H9 (cell line): ENCODE measurements at regions not wholly inside any gene's neighbourhood (a gene's known extent, or its start where the extent isn't known, plus 50 kb on each side); places are given as distances from the start of the nearest gene placed in this dataset.

Experiments
- DNase-seq: peaks from one replicate; pipeline ENCODE4 v3.0.0-alpha.2; 2017
- H2AFZ ChIP-seq: one replicate; pipeline ENCODE4 v1.6.1; 2013; ENCODE audit warnings: mild to moderate bottlenecking, low read length, control low read depth, moderate library complexity
- H2AK5ac ChIP-seq: 2 replicates; pipeline ENCODE4 v1.6.1; 2013; ENCODE audit warnings: low read length, control low read depth, mixed read lengths; ENCODE audit not compliant: insufficient read length
- H2BK120ac ChIP-seq: one replicate; pipeline ENCODE4 v1.6.1; 2013; ENCODE audit warnings: low read depth, mild to moderate bottlenecking, low read length, control low read depth, inconsistent platforms; ENCODE audit not compliant: poor library complexity, severe bottlenecking
- H2BK12ac ChIP-seq: 2 replicates; pipeline ENCODE4 v1.6.1; 2013; ENCODE audit warnings: low read length, control low read depth, mixed read lengths, low read depth; ENCODE audit not compliant: insufficient read length
- H2BK15ac ChIP-seq: 2 replicates; pipeline ENCODE4 v1.6.1; 2013; ENCODE audit warnings: low read depth, low read length, control low read depth
- H2BK20ac ChIP-seq: one replicate; pipeline ENCODE4 v1.6.1; 2013; ENCODE audit warnings: low read depth, mild to moderate bottlenecking, low read length, control low read depth, inconsistent platforms; ENCODE audit not compliant: poor library complexity, severe bottlenecking
- H2BK5ac ChIP-seq: 2 replicates; pipeline ENCODE4 v1.6.1; 2013; ENCODE audit warnings: low read length, control low read depth, mixed read lengths; ENCODE audit not compliant: insufficient read length
- H3K14ac ChIP-seq: 2 replicates; pipeline ENCODE4 v1.6.1; 2013; ENCODE audit warnings: low read length, control low read depth; ENCODE audit not compliant: insufficient read depth
- H3K18ac ChIP-seq: 2 replicates; pipeline ENCODE4 v1.6.1; 2013; ENCODE audit warnings: low read depth, mild to moderate bottlenecking, mixed read lengths, low read length, control low read depth; ENCODE audit not compliant: insufficient read length
- H3K23ac ChIP-seq: 2 replicates; pipeline ENCODE4 v1.6.1; 2013; ENCODE audit warnings: low read length, control low read depth, mixed read lengths, low read depth; ENCODE audit not compliant: insufficient read length
- H3K23me2 ChIP-seq: 2 replicates; pipeline ENCODE4 v1.6.1; 2013; ENCODE audit warnings: low read depth, mild to moderate bottlenecking, mixed read lengths, low read length, control low read depth; ENCODE audit not compliant: insufficient read length, poor library complexity, severe bottlenecking
- H3K27ac ChIP-seq: 2 replicates; pipeline ENCODE4 v1.5.1; 2013; ENCODE audit warnings: low read length, control low read depth, mixed read lengths, low read depth; ENCODE audit not compliant: insufficient read length
- H3K27me3 ChIP-seq: 2 replicates; pipeline ENCODE4 v1.6.1; 2013; ENCODE audit warnings: low read length, control low read depth, inconsistent platforms; ENCODE audit not compliant: insufficient read depth
- H3K4ac ChIP-seq: 2 replicates; pipeline ENCODE4 v1.6.1; 2013; ENCODE audit warnings: low read depth, mild to moderate bottlenecking, control low read depth, inconsistent platforms, low read length, moderate library complexity
- H3K4me1 ChIP-seq: 2 replicates; pipeline ENCODE4 v1.6.1; 2013; ENCODE audit warnings: low read length, control low read depth, inconsistent platforms; ENCODE audit not compliant: insufficient read depth
- H3K4me2 ChIP-seq: 2 replicates; pipeline ENCODE4 v1.6.1; 2013; ENCODE audit warnings: low read length, control low read depth, mixed read lengths; ENCODE audit not compliant: insufficient read length, insufficient read depth
- H3K56ac ChIP-seq: 2 replicates; pipeline ENCODE4 v1.6.1; 2013; ENCODE audit warnings: low read depth, mild to moderate bottlenecking, mixed read lengths, low read length, control low read depth; ENCODE audit not compliant: insufficient read length
- H3K79me1 ChIP-seq: 2 replicates; pipeline ENCODE4 v1.6.1; 2013; ENCODE audit warnings: low read depth, mild to moderate bottlenecking, moderate library complexity, low read length, control low read depth, inconsistent platforms; ENCODE audit not compliant: insufficient read depth, poor library complexity, severe bottlenecking
- H3K79me2 ChIP-seq: 2 replicates; pipeline ENCODE4 v1.6.1; 2013; ENCODE audit warnings: low read length, control low read depth, inconsistent platforms; ENCODE audit not compliant: insufficient read depth
- H3K9ac ChIP-seq: 2 replicates; pipeline ENCODE4 v1.6.1; 2013; ENCODE audit warnings: low read length, control low read depth, mixed read lengths; ENCODE audit not compliant: insufficient read length; ENCODE audit errors: extremely low read depth
- H3K9me3 ChIP-seq: one replicate; pipeline ENCODE4 v1.6.1; 2013; ENCODE audit warnings: low read depth, low read length, inconsistent platforms; ENCODE audit not compliant: control insufficient read depth
- H3T11ph ChIP-seq: one replicate; pipeline ENCODE4 v1.6.1; 2013; ENCODE audit warnings: mild to moderate bottlenecking, low read length, control low read depth, inconsistent platforms
- H4K20me1 ChIP-seq: one replicate; pipeline ENCODE4 v1.6.1; 2013; ENCODE audit not compliant: control insufficient read depth, insufficient read length, insufficient read depth
- H4K5ac ChIP-seq: 2 replicates; pipeline ENCODE4 v1.6.1; 2013; ENCODE audit warnings: low read depth, mild to moderate bottlenecking, mixed read lengths, low read length, control low read depth; ENCODE audit not compliant: insufficient read length
- H4K8ac ChIP-seq: replicated peaks from 2 replicates; pipeline ENCODE4 v1.6.1; 2013; ENCODE audit warnings: low read length, control low read depth, mixed read lengths, low read depth; ENCODE audit not compliant: insufficient read length
- H4K91ac ChIP-seq: 2 replicates; pipeline ENCODE4 v1.6.1; 2013; ENCODE audit warnings: low read depth, mild to moderate bottlenecking, moderate library complexity, mixed read lengths, low read length, control low read depth; ENCODE audit not compliant: insufficient read length
- H3K27ac Mint-ChIP-seq, 3 experiments: 2 replicates in 2 of 3; 3 replicates in 1 of 3; pipeline ENCODE4 v1.8.0; 2020 to 2021; ENCODE audit warnings: mixed read lengths in 3 of 3, mild to moderate bottlenecking in 1 of 3, moderate library complexity in 1 of 3
- H3K27me3 Mint-ChIP-seq: 2 replicates; pipeline ENCODE4 v1.8.0; 2021; ENCODE audit warnings: low read depth, mild to moderate bottlenecking, moderate library complexity, mixed read lengths
- H3K36me3 Mint-ChIP-seq, 3 experiments: 2 replicates in 2 of 3; 3 replicates in 1 of 3; pipeline ENCODE4 v1.8.0; 2020 to 2021; ENCODE audit warnings: low read depth in 3 of 3, mixed read lengths in 3 of 3; ENCODE audit not compliant: insufficient read depth in 1 of 3
- H3K4me1 Mint-ChIP-seq, 2 experiments: 2 replicates each; pipeline ENCODE4 v1.8.0; 2020; ENCODE audit warnings: mixed read lengths in 2 of 2
- H3K4me3 Mint-ChIP-seq, 2 experiments: 2 replicates in 1 of 2; 3 replicates in 1 of 2; pipeline ENCODE4 v1.8.0; 2020 to 2021; ENCODE audit warnings: mild to moderate bottlenecking in 2 of 2, mixed read lengths in 2 of 2, moderate library complexity in 1 of 2
- H3K9me3 Mint-ChIP-seq, 2 experiments: 2 replicates in 1 of 2; 3 replicates in 1 of 2; pipeline ENCODE4 v1.8.0; 2020; ENCODE audit warnings: mild to moderate bottlenecking in 2 of 2, mixed read lengths in 2 of 2, moderate library complexity in 1 of 2
- WGBS: extraction: QIAGEN DNeasy Blood & Tissue Kit; methylation state at CpG from one replicate; pipeline ENCODE4 v1.1.7; 2013; ENCODE audit warnings: missing lambda C conversion rate, low lambda C conversion rate, mixed read lengths; ENCODE audit not compliant: insufficient read length; ENCODE audit errors: extremely low coverage; 5-methylcytosine and 5-hydroxymethylcytosine counted together
- TF ChIP-seq, protein P1 (sequence below): fragments of 200-600 bp; sonication (generic); conservative IDR thresholded peaks from 3 replicates; pipeline ENCODE4 v1.8.0; 2021; ENCODE audit warnings: antibody characterized with exemption, mild to moderate bottlenecking

DNA sequence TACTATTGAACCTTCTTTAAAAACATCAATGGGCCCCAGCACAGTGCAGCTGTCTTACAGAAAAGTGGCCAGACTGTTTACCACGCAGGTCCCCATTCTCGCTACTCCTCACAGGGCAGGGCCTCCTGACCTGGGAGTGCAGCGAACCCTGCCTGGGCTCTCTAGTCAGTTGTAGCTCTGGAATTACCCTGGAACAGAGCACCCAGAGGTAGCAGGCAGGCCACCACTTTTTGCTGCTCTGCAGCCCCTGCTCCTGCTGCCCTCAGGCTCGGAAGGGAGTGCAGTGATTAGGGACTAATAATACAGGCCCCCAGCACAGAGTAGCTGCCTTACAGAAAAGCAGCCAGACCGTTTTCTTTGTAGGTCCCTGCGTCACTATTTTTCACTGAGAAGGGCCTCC lies 1563.0 kb downstream of the SUCLG1 start:
- Histone ChIP-seq H4K20me1 (no peaks in the 10 kb centered on the region), H3K79me2 (no peaks in the 10 kb centered on the region), H3K56ac (no peak overlapping the region), H3K27me3 (no peaks in the 10 kb centered on the region), H2BK12ac (no peak overlapping the region), H3K23ac (no peak overlapping the region), H3K14ac (no peak overlapping the region), H3K9ac (no peak overlapping the region), H2BK20ac (no peak overlapping the region), H3K4me2 (no peak overlapping the region), H3K79me1 (no peaks in the 10 kb centered on the region), H4K8ac (no peak overlapping the region), H3K18ac (no peak overlapping the region), H4K5ac (no peak overlapping the region), H3K4me1 (no peaks in the 10 kb centered on the region), H3K23me2 (no peaks in the 10 kb centered on the region), H4K91ac (no peak overlapping the region), H2BK120ac (no peak overlapping the region), H3K9me3 (no peaks in the 10 kb centered on the region), H3T11ph (no peak overlapping the region), H3K27ac (no peak overlapping the region), H2BK15ac (no peak overlapping the region), H3K4ac (no peak overlapping the region), H2AK5ac (no peak overlapping the region), H2BK5ac (no peak overlapping the region), H2AFZ (no peak overlapping the region)
- no peaks in the 10 kb centered on the region for H3K4me1 Mint-ChIP-seq
- H3K27me3 Mint-ChIP-seq, result no peaks in the 10 kb centered on the region
- no peak overlapping the region for H3K4me3 Mint-ChIP-seq
- WGBS, result no CpG with 5 or more reads among the region's 6 CpGs
- H3K36me3 Mint-ChIP-seq, result no peaks in the 10 kb centered on the region
- no peaks in the 10 kb centered on the region for H3K9me3 Mint-ChIP-seq
- TF ChIP-seq, protein P1, sequence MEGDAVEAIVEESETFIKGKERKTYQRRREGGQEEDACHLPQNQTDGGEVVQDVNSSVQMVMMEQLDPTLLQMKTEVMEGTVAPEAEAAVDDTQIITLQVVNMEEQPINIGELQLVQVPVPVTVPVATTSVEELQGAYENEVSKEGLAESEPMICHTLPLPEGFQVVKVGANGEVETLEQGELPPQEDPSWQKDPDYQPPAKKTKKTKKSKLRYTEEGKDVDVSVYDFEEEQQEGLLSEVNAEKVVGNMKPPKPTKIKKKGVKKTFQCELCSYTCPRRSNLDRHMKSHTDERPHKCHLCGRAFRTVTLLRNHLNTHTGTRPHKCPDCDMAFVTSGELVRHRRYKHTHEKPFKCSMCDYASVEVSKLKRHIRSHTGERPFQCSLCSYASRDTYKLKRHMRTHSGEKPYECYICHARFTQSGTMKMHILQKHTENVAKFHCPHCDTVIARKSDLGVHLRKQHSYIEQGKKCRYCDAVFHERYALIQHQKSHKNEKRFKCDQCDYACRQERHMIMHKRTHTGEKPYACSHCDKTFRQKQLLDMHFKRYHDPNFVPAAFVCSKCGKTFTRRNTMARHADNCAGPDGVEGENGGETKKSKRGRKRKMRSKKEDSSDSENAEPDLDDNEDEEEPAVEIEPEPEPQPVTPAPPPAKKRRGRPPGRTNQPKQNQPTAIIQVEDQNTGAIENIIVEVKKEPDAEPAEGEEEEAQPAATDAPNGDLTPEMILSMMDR, result no peak
- DNase-seq, result no peak
- H3K27ac Mint-ChIP-seq, result no peak overlapping the region
